A549 (cell line): ENCODE measurements at regions not wholly inside any gene's neighbourhood (a gene's known extent, or its start where the extent isn't known, plus 50 kb on each side); places are given as distances from the start of the nearest gene placed in this dataset.

Experiments used
- ATAC-seq, 2 experiments: fragments of 200-7000 bp in 1 of 2; fragments of >200 bp in 1 of 2; cut with Nextera tagmentation in 1 of 2; cut with Tn5 transposase in 1 of 2; 3 replicates each; pipeline versions ENCODE4 v1.8.0 to v1.9.1; 2018 to 2020; ENCODE audit warnings: mild to moderate bottlenecking in 1 of 2, moderate library complexity in 1 of 2
- CTCF ChIA-PET: fragments of 300-600 bp; sonication (Branson Sonifier 250); formaldehyde crosslinking; extraction: SDS; loops from one replicate; lab custom pipeline; 2021; ENCODE audit warnings: antibody characterized with exemption, inconsistent platforms; lab: Yijun Ruan, JAX
- POLR2A ChIA-PET: fragments of 350-600 bp; formaldehyde crosslinking; extraction: SDS; loops from one replicate; lab custom pipeline; 2021; ENCODE audit warnings: antibody characterized with exemption, inconsistent platforms; lab: Yijun Ruan, JAX
- DNase-seq, 2 experiments: peaks; one replicate each; pipeline versions ENCODE4 v3.0.0 to v3.0.0-alpha.2; 2011 to 2016; ENCODE audit warnings: low read depth in 1 of 2, low spot score in 1 of 2
- FAIRE-seq: peaks from 2 replicates; lab custom pipeline; 2011; peaks lifted over from hg19 to GRCh38; lab: Jason Lieb, UNC
- H3K27ac ChIP-seq, 2 experiments: fragments of >200 bp; sonication (Bioruptor Twin); formaldehyde crosslinking; 3 replicates each; pipeline ENCODE4 v1.5.1; 2016 to 2017
- H3K4me1 ChIP-seq: fragments of >200 bp; sonication (Bioruptor Twin); formaldehyde crosslinking; 3 replicates; pipeline ENCODE4 v1.6.1; 2016
- H3K4me2 ChIP-seq: fragments of >200 bp; sonication (Bioruptor Twin); formaldehyde crosslinking; 3 replicates; pipeline ENCODE4 v1.6.1; 2016
- H3K4me3 ChIP-seq: fragments of >200 bp; sonication (Bioruptor Twin); formaldehyde crosslinking; 3 replicates; pipeline ENCODE4 v1.5.1; 2016
- H3K9me3 ChIP-seq: fragments of >200 bp; sonication (Bioruptor Twin); formaldehyde crosslinking; 3 replicates; pipeline ENCODE4 v1.6.1; 2016
- BHLHE40 ChIP-seq: IDR thresholded peaks from 2 replicates; pipeline ENCODE4 v1.6.1; 2012; ENCODE audit warnings: low read depth, low read length, inconsistent platforms
- CBX2 ChIP-seq: fragments of 200-600 bp; sonication (generic); IDR thresholded peaks from 2 replicates; pipeline ENCODE4 v1.6.1; 2016; ENCODE audit warnings: low read depth, mild to moderate bottlenecking, borderline replicate concordance
- CBX8 ChIP-seq: fragments of 200-600 bp; sonication (generic); IDR thresholded peaks from 2 replicates; pipeline ENCODE4 v1.6.1; 2016
- CHD4 ChIP-seq: fragments of 200-600 bp; sonication (generic); IDR thresholded peaks from 2 replicates; pipeline ENCODE4 v1.6.1; 2016; ENCODE audit warnings: antibody characterized with exemption, mild to moderate bottlenecking, borderline replicate concordance
- EHF ChIP-seq: fragments of 250-450 bp; sonication (Bioruptor Pico); IDR thresholded peaks from 2 replicates; pipeline ENCODE4 v1.5.0; 2020; ENCODE audit warnings: mild to moderate bottlenecking
- EP300 ChIP-seq, 2 experiments: fragments of >200 bp; sonication (Bioruptor Twin); formaldehyde crosslinking; IDR thresholded peaks; 2 replicates in 1 of 2; 3 replicates in 1 of 2; pipeline ENCODE4 v1.6.1; 2016 to 2017
- FOXS1 ChIP-seq: fragments of 250-450 bp; sonication (Bioruptor Pico); IDR thresholded peaks from 2 replicates; pipeline ENCODE4 v1.5.0; 2020; ENCODE audit warnings: mild to moderate bottlenecking, moderate library complexity
- HOXA7 ChIP-seq: fragments of 250-450 bp; sonication (Bioruptor Pico); IDR thresholded peaks from 2 replicates; pipeline ENCODE4 v1.5.0; 2020; ENCODE audit warnings: mild to moderate bottlenecking, moderate library complexity
- JUNB ChIP-seq: fragments of >200 bp; sonication (Bioruptor Twin); formaldehyde crosslinking; IDR thresholded peaks from 2 replicates; pipeline ENCODE4 v1.6.1; 2016
- MAFK ChIP-seq: fragments of 450-650 bp; IDR thresholded peaks from 2 replicates; pipeline ENCODE4 v1.6.1; 2014; ENCODE audit not compliant: partially characterized antibody
- MYC ChIP-seq: IDR thresholded peaks from 2 replicates; pipeline ENCODE4 v1.6.1; 2012; ENCODE audit warnings: mild to moderate bottlenecking, inconsistent platforms, low read length, improper control_type of control experiment, borderline replicate concordance
- NPAS2 ChIP-seq: fragments of 250-450 bp; sonication (Bioruptor Pico); IDR thresholded peaks from 2 replicates; pipeline ENCODE4 v1.8.0; 2022; ENCODE audit warnings: mild to moderate bottlenecking, moderate library complexity, borderline replicate concordance
- POLR2AphosphoS2 ChIP-seq: conservative IDR thresholded peaks from 2 replicates; pipeline ENCODE4 v1.6.1; 2012; ENCODE audit warnings: low read length, improper control_type of control experiment, inconsistent platforms
- RAD21 ChIP-seq, 2 experiments: fragments of >200 bp in 1 of 2; sonication (Bioruptor Twin) in 1 of 2; formaldehyde crosslinking in 1 of 2; IDR thresholded peaks in 1 of 2; conservative IDR thresholded peaks in 1 of 2; 2 replicates in 1 of 2; 3 replicates in 1 of 2; pipeline ENCODE4 v1.6.1; 2012 to 2018; ENCODE audit warnings: inconsistent platforms in 1 of 2
- RCOR1 ChIP-seq: fragments of 150-350 bp; IDR thresholded peaks from 2 replicates; pipeline ENCODE4 v1.6.1; 2014; ENCODE audit warnings: antibody characterized with exemption, low read length, low read depth
- TP53 ChIP-seq: fragments of 250-450 bp; sonication (Bioruptor Pico); IDR thresholded peaks from 2 replicates; pipeline ENCODE4 v1.5.0; 2021; ENCODE audit warnings: mild to moderate bottlenecking, moderate library complexity
- ZC3H11A ChIP-seq: fragments of 450-650 bp; IDR thresholded peaks from 2 replicates; pipeline ENCODE4 v1.6.1; 2014; ENCODE audit warnings: antibody characterized with exemption, mild to moderate bottlenecking
- ZSCAN20 ChIP-seq: fragments of 250-450 bp; sonication (Bioruptor Pico); IDR thresholded peaks from 2 replicates; pipeline ENCODE4 v1.8.0; 2022; ENCODE audit warnings: mild to moderate bottlenecking, moderate library complexity
- WGBS: methylation state at CpG from one replicate; pipeline ENCODE4 v1.1.6; 2017; ENCODE audit errors: missing lambda C conversion rate; 5-methylcytosine and 5-hydroxymethylcytosine counted together
- TF ChIP-seq, protein P1 (sequence below): fragments of >200 bp; sonication (Bioruptor Twin); formaldehyde crosslinking; IDR thresholded peaks from 3 replicates; pipeline ENCODE4 v1.6.1; 2016
- TF ChIP-seq, protein P2 (sequence below): fragments of 200-600 bp; sonication (generic); IDR thresholded peaks from 2 replicates; pipeline ENCODE4 v1.6.1; 2016; ENCODE audit warnings: antibody characterized with exemption, mild to moderate bottlenecking, moderate library complexity
- TF ChIP-seq, protein P3 (sequence below): fragments of >200 bp; sonication (Bioruptor Twin); formaldehyde crosslinking; IDR thresholded peaks from 3 replicates; pipeline ENCODE4 v1.5.1; 2016
- TF ChIP-seq, protein P4 (sequence below): fragments of 250-450 bp; sonication (Bioruptor Pico); IDR thresholded peaks from 2 replicates; pipeline ENCODE4 v1.5.0; 2020; ENCODE audit warnings: low read depth, mild to moderate bottlenecking, moderate library complexity

DNA sequence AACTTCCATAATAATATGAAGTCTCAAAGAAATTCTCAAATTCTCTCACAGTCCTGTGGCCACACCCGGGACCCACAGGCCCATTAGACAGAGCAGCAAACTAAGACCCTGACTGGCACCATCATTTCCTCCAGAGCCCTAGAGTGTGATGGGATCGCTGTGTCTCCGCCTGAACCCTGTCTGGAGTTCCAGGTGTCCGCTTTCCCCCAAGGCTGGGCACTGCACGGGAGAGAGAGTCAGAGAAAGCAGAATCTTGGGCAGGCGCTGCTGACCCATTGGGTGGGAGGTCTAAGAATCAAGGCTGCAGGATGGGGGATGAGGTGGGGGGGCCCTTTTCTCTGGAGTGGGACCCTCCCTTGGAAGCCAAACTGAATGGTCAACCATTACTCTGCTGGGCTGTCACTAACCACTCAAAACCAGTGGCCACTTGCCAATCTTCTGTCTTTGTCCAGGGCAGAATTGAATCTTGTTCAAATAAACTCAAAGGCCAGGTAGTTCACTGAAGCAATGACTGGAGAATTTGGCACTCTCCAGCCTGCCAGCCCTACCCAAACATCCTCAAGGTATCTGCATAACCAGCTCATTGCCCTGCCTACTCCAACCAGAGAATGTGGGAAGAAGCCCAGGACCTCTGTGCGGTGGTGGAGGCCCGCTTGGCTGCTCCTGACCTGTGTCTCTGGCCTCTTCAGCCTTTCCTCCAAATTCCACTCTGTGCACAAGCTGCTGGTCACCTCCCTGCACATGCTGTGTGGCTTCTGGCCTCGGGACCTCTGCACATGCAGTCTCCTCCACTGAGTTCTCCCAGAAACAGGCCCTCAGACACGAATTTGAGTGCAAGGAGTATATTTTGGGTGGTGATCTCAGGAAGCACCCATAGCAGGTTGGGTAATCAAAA lies 141.1 kb downstream of the CEBPB start:
- peak overlapping the region; percentile 36; the same call in 2 of the 3 replicates for H3K4me2 ChIP-seq
- ATAC-seq (peak in 1 of 2 experiments; percentile 56; a peak in 3 of 6 replicates), DNase-seq (no peak), FAIRE-seq (no peak)
- peaks cover 32% of the 10 kb centered on the region for H3K4me1 ChIP-seq
- H3K27ac ChIP-seq, result peak overlapping the region; percentile 12 to 56; a peak in 3 of 6 replicates
- ChIA-PET CTCF (no interaction called here), POLR2A (interaction anchor here (1.9 kb wide), 1 partner anchor 10 kb away, joined by 5 read pairs; no protein-coding TSS in a partner anchor)
- H3K9me3 ChIP-seq, result no peaks in the 10 kb centered on the region
- TF ChIP-seq BHLHE40, result no peak
- TF ChIP-seq EHF (CRISPR knock-in tag), result no peak
- no peak for TF ChIP-seq CBX8
- TF ChIP-seq JUNB, result no peak
- no peak for TF ChIP-seq MYC
- TF ChIP-seq POLR2AphosphoS2, result no peak
- TF ChIP-seq, protein P1, sequence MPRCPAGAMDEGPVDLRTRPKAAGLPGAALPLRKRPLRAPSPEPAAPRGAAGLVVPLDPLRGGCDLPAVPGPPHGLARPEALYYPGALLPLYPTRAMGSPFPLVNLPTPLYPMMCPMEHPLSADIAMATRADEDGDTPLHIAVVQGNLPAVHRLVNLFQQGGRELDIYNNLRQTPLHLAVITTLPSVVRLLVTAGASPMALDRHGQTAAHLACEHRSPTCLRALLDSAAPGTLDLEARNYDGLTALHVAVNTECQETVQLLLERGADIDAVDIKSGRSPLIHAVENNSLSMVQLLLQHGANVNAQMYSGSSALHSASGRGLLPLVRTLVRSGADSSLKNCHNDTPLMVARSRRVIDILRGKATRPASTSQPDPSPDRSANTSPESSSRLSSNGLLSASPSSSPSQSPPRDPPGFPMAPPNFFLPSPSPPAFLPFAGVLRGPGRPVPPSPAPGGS, result no peak
- TF ChIP-seq HOXA7, result no peak
- TF ChIP-seq MAFK, result no peak
- TF ChIP-seq EP300 (IDR thresholded peaks at IDR 0.05), result no peak
- TF ChIP-seq, protein P2, sequence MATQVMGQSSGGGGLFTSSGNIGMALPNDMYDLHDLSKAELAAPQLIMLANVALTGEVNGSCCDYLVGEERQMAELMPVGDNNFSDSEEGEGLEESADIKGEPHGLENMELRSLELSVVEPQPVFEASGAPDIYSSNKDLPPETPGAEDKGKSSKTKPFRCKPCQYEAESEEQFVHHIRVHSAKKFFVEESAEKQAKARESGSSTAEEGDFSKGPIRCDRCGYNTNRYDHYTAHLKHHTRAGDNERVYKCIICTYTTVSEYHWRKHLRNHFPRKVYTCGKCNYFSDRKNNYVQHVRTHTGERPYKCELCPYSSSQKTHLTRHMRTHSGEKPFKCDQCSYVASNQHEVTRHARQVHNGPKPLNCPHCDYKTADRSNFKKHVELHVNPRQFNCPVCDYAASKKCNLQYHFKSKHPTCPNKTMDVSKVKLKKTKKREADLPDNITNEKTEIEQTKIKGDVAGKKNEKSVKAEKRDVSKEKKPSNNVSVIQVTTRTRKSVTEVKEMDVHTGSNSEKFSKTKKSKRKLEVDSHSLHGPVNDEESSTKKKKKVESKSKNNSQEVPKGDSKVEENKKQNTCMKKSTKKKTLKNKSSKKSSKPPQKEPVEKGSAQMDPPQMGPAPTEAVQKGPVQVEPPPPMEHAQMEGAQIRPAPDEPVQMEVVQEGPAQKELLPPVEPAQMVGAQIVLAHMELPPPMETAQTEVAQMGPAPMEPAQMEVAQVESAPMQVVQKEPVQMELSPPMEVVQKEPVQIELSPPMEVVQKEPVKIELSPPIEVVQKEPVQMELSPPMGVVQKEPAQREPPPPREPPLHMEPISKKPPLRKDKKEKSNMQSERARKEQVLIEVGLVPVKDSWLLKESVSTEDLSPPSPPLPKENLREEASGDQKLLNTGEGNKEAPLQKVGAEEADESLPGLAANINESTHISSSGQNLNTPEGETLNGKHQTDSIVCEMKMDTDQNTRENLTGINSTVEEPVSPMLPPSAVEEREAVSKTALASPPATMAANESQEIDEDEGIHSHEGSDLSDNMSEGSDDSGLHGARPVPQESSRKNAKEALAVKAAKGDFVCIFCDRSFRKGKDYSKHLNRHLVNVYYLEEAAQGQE, result no peak
- TF ChIP-seq, protein P3, sequence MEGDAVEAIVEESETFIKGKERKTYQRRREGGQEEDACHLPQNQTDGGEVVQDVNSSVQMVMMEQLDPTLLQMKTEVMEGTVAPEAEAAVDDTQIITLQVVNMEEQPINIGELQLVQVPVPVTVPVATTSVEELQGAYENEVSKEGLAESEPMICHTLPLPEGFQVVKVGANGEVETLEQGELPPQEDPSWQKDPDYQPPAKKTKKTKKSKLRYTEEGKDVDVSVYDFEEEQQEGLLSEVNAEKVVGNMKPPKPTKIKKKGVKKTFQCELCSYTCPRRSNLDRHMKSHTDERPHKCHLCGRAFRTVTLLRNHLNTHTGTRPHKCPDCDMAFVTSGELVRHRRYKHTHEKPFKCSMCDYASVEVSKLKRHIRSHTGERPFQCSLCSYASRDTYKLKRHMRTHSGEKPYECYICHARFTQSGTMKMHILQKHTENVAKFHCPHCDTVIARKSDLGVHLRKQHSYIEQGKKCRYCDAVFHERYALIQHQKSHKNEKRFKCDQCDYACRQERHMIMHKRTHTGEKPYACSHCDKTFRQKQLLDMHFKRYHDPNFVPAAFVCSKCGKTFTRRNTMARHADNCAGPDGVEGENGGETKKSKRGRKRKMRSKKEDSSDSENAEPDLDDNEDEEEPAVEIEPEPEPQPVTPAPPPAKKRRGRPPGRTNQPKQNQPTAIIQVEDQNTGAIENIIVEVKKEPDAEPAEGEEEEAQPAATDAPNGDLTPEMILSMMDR, result no peak
- TF ChIP-seq FOXS1, result no peak
- TF ChIP-seq ZC3H11A, result no peak
- TF ChIP-seq RCOR1, result no peak
- TF ChIP-seq NPAS2 (CRISPR knock-in tag), result no peak
- TF ChIP-seq ZSCAN20, result no peak
- TF ChIP-seq CHD4, result no peak
- TF ChIP-seq CBX2, result no peak
- 73% methylated on average over 6 of the region's 10 CpGs for WGBS
- no peak overlapping the region for H3K4me3 ChIP-seq

DNA sequence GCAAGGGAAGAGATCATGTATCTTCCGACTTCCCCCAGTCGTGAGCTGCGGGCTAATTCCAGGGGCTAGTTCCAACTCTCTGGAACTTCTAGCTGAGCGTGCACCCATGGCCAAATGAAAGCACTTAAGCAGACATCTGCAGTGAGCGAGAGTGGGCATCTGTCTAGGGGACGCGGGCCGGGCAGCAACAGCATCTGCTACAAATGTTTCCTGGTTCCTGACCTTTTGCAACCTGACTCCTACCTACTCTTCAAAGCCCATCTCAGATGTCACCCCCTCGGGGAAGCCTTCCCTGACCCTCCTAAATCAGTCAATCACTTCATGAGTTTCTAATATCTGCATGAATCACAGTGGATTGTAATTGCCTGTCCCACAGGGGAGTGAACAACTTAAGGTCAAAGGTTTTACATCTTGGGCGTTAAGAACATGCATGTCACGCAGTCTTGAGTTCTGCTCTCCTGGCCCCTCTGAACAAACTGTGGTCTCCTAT lies 141.9 kb downstream of the CEBPB start:
- DNase-seq (no peak), FAIRE-seq (no peak), ATAC-seq (no peak)
- Histone ChIP-seq H3K27ac (peak overlapping the region in 1 of 2 experiments; percentile 56; a peak in 3 of 6 replicates), H3K4me1 (peaks cover 31% of the 10 kb centered on the region), H3K9me3 (no peaks in the 10 kb centered on the region), H3K4me3 (no peak overlapping the region), H3K4me2 (no peak overlapping the region)
- CTCF ChIA-PET, result interaction anchor here (0.9 to 1.7 kb wide), 3 partner anchors 11 to 124 kb away, joined by 3 to 4 read pairs (median 4); no protein-coding TSS in a partner anchor
- POLR2A ChIA-PET, result interaction anchor here (1.4 kb wide), 1 partner anchor 12 kb away, joined by 3 read pairs; no protein-coding TSS in a partner anchor
- no peak for TF ChIP-seq RAD21 (conservative IDR thresholded peaks at IDR 0.05 in 1 of 2, IDR thresholded peaks at IDR 0.05 in 1 of 2)
- TF ChIP-seq, protein P1, result no peak
- TF ChIP-seq TP53 (CRISPR knock-in tag), result no peak
- TF ChIP-seq, protein P4, sequence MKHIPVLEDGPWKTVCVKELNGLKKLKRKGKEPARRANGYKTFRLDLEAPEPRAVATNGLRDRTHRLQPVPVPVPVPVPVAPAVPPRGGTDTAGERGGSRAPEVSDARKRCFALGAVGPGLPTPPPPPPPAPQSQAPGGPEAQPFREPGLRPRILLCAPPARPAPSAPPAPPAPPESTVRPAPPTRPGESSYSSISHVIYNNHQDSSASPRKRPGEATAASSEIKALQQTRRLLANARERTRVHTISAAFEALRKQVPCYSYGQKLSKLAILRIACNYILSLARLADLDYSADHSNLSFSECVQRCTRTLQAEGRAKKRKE (CRISPR knock-in tag), result no peak
- 89% methylated on average over 11 of the region's 11 CpGs for WGBS
